ENCODE measurements at regions not wholly inside any gene's neighbourhood (a gene's known extent, or its start where the extent isn't known, plus 50 kb on each side); places are given as distances from the start of the nearest gene placed in this dataset.

DNA sequence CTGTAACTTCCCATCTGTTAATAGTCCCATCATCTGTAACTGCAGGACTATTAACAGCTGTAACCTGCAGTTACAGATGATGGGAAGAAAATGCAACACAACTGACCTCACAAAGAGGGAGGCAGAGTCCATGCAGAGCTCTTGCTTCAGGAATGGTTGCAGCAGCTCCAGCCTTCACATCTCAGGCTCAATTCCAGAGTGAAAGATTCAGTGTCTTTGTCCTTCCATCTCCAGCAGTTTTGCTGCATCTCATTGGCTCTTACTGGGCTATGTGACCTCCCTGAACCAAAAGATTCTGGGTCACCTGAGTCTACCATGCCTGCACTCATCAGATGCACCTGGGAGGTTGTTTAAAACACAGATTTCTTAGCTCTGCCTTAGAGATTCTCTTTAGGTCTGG lies 686.7 kb downstream of the MATN1 start:
- DNase-seq = no peak

DNA sequence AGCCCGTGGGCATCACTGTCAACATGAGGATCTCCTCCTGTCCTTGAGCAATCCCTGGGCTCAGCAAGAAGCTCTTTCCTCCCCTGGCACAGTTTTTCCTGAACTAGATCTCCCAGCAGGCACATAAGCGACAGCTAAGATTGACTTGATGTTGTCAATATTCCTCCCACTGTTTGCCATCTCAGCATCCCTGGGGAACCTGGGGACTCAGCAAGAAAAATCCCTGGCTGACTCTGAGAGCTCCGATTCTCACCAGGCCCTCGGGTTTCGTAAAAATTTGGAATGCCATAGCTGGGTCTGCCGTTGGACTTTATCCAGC lies 687.2 kb downstream of the MATN1 start:
- no peak for DNase-seq

DNA sequence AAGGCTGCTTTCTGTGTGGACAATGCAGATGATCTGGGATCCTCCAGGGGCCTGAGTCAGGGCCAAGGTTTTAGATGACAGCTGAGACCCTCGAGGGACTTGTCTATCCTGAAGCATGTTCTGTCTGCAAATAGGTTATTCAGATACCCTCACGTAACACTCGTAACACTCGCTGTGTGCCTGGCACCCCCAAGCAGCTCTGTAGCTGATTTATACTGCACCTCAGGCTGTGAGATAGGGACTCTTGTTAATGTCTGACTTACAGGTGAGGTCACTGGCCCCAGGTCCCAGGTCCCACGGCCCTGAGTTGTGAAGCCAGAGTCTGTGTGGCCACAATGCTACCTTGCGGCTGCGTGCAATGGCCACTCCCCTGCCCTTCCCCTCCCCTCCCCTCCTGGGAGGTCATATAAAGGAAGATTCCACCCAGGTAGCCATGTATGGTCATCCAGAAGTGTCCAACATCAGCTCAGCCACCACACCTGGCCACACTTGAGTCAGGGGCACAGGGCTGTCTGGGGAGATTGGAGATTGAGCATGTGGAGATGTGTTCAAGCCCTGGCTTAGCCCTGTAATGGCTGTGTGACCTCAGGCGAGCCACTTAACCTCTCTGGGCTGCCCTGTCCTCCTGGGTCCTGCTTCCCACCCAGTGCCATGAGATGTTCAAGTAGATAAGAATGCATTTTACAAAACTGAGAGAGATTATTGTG lies 687.7 kb downstream of the MATN1 start:
- DNase-seq = no peak

DNA sequence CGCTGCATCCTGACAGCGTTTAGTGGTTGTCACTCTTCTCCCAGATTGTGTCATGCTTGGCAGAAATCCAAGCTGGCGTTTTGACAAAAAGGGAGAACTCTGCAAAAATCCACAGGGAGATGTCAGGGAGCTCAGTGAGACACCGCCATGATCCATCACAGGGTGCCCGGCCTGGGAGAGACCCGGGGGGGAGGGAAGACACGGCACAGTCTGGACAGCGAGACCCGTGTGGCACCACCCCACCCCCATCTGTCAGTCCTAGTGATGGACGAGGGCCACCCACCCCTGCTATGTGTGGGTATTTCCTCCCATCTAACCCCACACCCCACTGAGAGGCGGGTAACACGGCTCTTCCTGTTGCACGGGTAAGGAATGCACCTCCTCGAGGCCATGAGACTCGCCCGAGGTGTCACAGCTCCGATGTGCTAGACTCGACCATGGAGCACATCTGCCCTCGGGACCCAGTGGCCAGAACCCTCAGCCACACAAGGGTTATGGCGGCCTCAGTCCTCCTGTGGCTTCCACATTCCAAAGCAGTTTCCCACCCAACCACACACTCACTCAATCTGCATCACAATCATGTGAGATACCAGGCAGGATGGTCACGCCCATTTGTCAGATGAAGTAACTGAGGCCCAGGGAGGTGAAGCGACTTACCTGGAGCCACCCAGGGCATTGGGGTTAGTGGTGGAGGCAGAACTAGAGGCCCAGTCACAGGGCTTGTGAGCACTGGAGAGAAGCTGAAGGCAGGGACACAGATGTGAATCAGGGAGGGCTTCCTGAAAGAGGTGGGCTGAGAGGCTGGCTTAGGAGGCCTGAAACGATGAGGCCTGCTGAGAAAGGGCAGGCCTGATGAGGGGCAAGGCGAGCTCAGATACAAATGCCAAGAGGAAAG lies 688.5 kb downstream of the MATN1 start:
- no peak for DNase-seq

DNA sequence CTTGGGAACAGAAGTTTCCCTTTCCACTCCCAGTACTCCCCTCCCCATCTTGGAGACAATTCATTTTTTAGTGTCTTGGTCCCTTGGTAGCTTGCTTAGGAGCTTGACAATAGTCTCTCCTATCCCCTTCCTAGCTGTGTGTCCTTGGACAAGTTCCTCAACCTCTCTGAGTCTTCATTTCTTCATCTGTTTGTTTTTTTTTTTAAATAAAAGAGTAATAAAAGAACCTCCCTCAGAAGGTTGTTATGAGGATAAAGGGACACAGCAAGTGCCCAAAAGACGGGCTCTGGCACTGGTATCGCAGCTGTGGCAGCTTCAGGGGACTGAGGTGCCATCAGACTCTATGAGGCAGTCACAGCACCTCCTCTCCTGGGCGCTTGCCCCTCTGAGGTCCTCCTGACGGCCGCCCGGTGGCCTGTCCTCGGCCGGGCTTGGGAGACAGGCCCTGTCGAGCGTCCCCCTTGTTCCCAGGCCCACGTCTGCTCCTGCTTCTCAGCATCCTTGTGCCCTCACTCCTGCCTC lies 689.2 kb downstream of the MATN1 start:
- DNase-seq = no peak

DNA sequence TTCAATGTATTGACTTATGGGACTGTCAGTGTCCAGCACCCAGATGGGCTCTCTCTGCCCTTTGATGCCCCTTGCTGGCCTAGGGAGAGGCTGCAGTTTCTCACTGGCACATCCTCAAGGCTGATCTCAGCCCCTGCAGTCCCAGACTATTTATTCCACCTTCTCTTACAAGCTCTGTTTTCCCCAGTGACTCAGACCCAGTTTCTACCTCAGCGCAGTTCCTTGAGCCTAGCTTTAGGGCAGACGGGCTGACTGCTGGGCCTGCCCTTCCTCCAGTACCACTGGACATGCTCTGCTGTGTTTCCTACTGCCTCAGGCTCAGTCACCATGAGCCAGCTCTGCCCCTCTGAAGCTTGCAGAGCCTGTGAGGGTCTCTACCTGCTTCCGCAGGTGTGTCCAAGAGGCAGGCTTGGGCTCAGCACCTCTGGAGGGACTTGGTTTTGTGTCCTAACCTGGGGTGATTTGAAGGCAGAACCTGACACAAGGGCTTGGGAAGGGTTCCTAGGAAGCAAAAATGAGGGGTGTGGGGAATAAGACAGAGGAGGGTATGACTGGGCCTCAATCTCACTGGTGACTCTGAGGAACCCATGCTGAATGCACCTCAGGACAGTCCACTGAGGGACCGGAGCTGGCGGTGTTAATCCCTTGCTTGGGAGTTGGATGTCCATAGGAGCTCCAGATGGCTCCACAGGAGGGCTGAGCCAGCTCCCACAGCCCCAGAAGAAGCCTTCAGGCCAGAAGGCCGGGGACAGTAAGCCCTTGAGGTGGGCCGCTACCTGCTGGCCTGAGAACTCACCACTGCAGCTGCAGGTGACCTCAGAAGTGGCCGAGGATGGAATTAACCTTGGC lies 689.9 kb downstream of the MATN1 start:
- no peak for DNase-seq

DNA sequence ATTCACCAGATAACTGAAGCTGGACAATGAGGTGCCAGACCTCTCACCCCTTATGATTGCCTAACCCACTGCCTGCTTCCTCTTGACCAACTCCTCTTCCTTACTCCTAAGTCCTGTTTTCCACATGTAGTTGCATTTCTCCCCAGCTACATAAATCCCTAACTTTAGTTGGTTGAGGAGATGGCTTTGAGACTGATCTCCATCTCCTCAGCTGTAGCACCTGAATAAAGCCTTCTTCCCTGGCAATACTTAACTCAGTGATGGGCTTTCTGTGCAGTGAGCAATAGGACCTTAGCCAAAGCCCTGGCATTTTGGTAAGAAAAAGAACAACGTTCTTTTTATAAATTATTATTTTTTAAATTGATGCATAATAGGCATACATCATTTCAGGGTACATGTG lies 691.1 kb downstream of the MATN1 start:
- no peak for DNase-seq

DNA sequence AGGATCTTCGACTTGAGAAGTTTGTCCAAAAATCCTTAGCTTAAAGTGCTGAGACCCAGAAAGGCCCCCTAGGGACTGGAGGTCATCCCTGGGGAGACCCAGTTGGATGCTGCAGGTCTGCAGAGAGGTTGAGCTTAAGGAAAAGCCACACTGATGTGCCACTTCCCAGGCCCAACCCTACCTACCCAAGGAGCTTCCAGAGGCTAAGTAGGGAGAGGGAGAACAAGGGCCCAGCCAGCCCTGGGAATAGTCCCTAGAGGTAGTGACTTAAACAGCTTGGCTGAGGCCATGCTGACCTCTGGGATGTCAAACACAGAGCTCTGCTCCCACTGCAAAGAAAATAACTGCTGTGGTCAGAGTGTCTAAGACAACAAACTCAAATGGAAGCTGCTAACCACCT lies 693.7 kb downstream of the MATN1 start:
- no peak for DNase-seq

DNA sequence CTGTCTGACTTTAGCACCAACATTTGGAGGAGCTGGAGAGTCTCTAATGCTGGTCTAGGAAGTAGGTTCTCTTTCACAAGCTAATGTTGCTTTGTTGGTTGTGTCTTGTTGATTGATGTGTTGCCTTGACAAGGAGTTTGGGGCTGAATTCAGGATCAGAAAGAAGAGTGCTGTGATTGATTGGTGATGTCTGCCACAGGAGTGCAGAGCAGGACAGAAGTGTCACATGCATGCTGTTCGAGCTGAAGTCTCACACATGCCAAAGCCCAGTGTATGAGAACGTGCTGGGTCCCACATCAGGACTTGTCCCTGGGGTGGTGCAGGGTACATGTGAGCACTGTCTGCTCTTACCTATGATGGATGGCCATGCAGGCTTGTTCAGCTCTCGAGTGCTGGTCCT lies 694.4 kb downstream of the MATN1 start:
- no peak for DNase-seq

DNA sequence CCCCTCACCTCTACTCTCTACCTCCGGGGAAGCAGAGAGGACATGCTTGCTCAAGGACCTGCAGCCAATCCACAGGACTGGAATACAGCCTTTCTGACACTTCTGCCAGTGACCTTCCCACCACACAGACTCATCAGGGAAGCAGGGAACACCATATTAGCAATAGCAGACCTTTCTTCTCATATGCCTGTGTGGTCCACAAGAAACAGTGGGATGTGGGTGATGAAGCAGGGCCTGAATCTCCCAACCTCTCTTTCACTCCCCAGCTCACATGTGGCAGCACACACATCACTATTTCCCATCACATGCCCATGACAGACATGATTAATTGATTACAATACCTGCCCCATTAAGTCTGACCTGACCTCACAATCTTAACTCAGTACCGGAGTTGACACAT lies 695.1 kb downstream of the MATN1 start:
- no peak for DNase-seq

DNA sequence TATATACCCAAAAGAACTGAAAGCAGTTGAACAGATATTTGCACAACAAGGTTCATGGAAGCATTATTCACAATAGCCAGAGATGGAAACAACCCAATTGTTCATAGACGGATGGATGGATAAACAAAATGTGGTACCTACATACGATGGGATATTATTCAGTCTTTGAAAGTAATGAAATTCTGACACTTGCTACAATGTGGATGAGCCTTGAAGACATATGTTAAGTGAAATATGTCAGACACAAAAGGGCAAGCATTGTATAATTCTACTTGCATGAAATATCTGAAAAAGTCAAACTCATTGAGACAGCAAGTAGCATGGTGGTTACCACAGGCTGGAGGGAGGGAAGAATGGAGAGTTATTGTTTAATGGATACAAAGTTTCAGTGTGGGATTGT lies 696.1 kb downstream of the MATN1 start:
- DNase-seq = no peak

DNA sequence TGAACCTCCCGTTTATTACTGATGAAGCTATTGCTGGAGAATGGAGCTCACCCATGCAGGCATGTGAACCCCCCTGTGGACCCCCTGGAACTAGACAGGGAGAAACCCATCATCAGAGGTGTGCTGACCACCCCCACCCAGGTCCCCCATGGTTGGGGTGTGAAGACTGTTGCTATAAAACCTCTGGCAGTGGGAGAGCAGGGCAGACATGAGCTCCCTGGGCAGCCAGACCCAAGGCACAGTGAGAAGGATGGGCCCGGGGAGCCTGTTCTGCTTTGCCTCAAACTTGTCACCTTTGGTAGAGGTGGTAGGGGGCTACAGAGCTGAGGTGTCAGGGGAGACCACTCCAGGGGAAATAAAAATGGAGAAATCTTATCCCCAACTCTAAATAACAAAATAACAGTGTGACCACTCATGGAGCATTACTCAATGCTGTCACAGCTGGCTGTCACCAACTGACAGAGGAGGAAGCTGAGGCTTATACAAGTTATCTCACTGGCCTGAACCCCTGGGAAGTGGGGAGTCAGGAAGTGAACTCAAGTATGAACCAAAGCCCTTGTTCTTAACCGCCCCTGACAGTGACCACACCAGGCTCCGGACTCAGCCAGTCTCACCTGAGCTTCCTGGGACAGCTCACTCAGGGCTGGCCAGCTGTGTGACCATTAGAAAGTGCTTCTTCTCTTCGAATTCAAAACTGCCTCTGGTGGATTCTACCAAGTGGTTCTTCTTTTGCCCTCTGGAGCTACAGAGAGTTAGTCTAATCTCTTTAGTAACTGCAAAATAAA lies 698.8 kb downstream of the MATN1 start:
- no peak for DNase-seq

DNA sequence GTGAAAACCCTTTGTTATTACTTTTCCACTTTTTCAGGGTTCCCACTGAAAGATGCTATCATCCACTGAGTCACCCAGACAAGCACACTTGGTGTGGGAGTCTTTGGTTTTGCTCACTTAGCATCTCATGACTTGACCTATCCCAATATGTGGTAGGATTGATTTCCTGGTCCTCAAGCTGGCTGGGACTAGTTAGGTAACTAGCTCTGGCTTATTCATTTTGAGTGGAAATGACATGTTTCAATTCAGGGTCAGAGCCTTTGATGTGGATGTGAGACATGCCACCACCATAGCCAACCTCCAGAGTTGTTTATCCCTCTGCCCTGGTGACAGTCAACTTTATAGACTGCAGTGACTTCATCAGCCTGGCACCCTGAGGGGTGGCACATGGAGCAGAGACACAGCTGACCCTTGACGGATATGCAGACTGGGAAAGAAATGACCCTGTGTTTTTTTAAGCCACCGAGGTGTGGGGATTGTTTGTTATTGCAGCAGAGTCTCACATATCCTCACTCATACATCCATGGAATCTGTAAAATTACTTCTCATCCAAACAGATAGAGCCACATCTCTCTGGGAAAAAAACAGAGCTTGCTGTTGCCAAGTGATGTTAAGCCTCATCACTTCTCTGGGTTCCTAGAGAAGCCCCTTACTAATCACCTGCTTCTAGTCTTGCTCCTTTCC lies 699.9 kb downstream of the MATN1 start:
- DNase-seq = no peak

DNA sequence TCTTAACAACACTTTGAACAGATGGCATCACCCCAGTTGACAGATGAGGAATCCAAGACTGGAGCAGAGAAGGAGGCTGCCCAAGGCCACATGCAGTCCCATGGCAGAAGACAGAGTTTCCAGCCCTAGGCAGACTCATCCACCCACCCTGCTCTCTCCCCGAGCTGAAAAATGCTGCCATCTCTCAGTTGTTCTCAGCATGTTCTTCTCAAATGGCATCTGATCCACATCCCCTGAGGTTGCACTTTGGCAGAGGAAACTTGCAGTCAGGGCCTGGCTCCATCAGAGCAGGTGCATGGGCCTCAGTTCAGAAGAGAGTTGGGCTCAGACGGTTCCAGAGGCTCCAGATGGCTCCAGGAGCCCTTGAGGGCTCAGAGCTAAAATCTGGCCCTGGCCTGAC lies 709.4 kb downstream of the MATN1 start:
- DNase-seq = no peak

DNA sequence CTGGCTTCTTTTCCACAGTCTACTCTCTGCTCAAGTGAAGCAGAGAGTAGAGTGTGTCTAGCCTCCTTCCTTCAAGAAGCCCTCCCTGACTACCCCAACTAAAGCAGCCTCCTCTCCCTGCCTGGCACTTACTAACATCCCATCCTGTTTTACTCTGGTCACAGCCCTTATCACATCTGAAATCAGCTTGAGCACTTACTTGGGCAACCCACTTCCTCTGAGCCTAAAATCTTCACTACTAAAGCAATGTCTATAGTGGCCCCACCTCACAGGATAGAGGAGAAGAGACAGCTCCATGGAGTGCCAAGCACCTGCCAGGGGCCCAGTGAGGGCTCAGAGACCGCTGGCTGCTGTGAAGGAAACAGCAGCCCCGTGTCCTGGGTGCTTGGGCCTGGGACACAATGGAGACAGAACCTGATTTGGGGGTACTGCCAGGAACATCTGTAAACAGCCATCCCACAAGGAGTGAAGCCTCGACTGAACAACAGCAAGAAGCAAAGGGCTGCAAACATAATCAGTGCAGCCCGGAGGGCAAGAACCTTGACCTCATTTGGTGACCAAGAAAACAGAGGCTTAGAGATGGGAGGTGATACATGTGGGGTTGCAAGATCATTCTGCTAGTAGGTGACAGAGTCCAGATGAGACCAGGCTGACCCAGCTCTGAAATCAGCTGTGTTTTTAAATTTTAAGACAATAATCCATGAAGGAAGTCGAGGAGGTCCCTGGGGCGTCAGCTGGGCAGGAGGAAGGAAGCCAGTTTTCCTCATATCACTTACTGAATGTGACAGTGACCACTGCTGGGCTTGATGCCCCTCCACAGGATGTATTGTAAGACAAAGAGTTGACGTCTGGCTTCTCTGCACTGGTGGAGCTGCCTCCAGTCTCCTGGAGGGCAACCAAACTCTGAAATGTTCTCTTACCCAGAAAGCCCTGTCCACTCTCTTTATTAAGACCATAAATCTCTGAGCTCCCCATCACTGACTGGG lies 710.6 kb downstream of the MATN1 start:
- no peak for DNase-seq

DNA sequence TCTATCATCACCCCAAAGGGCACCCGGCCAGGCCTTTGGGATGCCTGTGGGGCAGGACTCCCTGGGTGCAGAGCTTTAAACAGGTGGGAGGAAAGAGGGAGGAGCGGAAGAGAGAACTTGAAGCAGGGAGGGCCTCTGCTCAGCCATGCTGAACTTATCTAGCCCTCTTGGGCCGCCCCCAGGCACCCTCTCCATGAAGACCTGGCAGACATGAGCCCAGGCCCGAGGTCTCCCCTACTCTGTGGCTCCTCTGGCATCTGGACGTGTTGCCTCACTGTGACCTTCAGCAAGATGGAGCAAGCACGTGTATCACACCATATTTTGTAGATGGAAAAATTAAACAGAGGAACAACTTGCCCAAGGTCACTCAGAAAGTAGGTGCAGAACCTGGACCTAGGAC lies 711.4 kb downstream of the MATN1 start:
- DNase-seq = no peak

DNA sequence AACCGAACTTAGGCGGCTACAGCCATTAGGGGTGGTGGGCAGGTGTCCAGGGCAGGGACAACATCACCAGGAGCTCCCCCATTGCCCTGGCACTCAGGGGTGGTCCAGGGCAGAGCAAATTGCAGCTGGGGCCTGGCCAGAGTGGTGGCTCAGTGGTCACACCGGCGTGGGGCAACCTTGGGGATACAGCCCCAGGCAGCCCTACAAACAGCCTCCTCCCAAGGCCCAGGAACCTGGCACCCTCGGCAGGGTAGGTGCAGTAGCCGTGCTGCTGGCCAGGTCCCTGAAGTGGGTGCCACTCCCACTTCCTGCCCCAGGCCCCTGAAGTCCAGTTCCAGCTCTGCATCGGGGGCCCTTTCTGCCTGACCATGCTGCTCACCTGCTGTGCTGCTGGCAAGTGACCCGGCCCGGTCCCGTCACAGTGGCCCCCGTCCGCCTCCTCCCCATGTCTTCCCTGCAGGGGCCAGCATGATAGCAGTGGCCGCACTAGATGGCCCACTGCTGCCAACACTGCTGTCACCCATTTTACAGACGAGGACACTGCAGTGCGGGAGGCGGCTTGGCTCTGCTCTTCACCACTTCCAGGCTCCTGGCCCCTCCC lies 712.8 kb downstream of the MATN1 start:
- no peak for DNase-seq

DNA sequence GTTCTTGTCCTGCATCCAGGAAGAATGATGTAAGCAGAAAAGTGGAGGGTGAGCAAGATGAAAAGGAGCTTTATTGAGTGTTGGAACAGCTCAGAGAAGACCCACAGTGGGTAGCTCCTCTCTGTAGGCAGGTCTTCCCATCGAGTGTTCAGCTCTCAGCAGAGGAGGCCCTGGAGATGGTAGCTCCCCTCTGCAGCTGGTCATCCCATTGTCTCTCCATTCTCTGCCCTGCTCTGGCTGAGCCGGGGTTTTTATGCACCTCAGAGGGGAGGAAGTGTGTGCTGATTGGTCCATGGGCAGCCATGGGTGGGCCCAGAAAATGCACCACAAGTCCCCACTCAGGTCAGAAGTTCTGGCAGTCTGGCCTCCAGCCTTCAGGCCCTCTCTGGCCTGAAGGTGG lies 713.7 kb downstream of the MATN1 start:
- no peak for DNase-seq

DNA sequence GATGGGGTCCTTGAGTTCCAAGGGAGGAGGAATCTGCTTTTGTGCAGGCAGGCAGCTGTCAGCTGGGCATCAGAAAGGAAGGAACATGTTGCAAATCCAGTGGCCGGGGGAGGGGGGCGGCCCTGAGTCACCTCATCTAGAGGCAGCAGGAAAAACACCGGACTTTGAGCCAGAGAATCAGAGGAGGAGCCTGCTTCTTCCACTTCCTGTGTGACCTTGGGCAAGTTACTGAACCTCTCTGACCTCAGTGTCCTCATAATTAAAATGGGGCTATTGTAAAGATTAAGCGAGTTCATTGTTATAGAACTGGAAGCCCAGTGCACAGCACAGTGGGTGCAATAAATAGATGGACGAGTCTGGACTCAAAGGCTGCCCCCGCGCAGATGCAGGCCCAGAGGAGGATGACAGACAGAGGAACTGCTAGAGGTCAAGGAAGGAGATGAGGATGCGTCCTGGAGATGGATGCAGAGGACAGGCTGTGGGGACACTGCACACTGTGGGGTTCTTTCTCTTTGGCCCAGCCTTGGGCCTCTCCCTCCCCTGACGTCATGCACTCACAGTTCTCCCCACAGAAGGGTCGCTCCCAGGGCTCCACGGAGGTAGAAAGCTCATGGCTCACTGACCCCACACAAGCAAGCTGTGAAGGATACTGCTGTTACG lies 714.3 kb downstream of the MATN1 start:
- DNase-seq = no peak
